GM23338 (cell line): ENCODE measurements at regions not wholly inside any gene's neighbourhood (a gene's known extent, or its start where the extent isn't known, plus 50 kb on each side); places are given as distances from the start of the nearest gene placed in this dataset.
"Not testable (repeated sequence)": the region's sequence is repeated elsewhere in the genome, so short reads cannot be mapped to it uniquely, and the experiment has no call there.

Source experiments
- ATAC-seq: fragments of 200-7000 bp; cut with Tn5 transposase; 3 replicates; pipeline ENCODE4 v1.9.1; 2020
- DNase-seq: peaks from one replicate; pipeline ENCODE4 v3.0.0-alpha.2; 2015; ENCODE audit warnings: low spot score
- H2AFZ ChIP-seq: fragments of 200-600 bp; sonication (generic); 2 replicates; pipeline ENCODE4 v1.8.0; 2016; ENCODE audit warnings: antibody characterized with exemption, mild to moderate bottlenecking, moderate library complexity
- H3F3A ChIP-seq: fragments of 200-600 bp; sonication (generic); replicated peaks from 2 replicates; pipeline ENCODE4 v1.8.0; 2017; ENCODE audit warnings: antibody characterized with exemption, mixed run types, low read depth
- H3K27ac ChIP-seq: fragments of 200-600 bp; sonication (generic); 2 replicates; pipeline ENCODE4 v1.6.1; 2016; ENCODE audit warnings: low read depth
- H3K27me3 ChIP-seq: fragments of 200-600 bp; sonication (generic); 2 replicates; pipeline ENCODE4 v1.8.0; 2016; ENCODE audit warnings: mild to moderate bottlenecking, mixed run types, moderate library complexity; ENCODE audit not compliant: insufficient read depth
- H3K36me3 ChIP-seq: fragments of 200-600 bp; sonication (generic); 2 replicates; pipeline ENCODE4 v1.8.0; 2016; ENCODE audit warnings: mild to moderate bottlenecking; ENCODE audit not compliant: insufficient read depth
- H3K4me1 ChIP-seq: fragments of 200-600 bp; sonication (generic); 2 replicates; pipeline ENCODE4 v1.8.0; 2016; ENCODE audit warnings: mild to moderate bottlenecking, moderate library complexity; ENCODE audit not compliant: insufficient read depth
- H3K4me2 ChIP-seq: fragments of 200-600 bp; sonication (generic); 2 replicates; pipeline ENCODE4 v1.7.1; 2017; ENCODE audit warnings: mixed run types
- H3K4me3 ChIP-seq: fragments of 200-600 bp; sonication (generic); 2 replicates; pipeline ENCODE4 v1.6.1; 2016; ENCODE audit warnings: mixed run types
- H3K79me2 ChIP-seq: fragments of 200-600 bp; sonication (generic); replicated peaks from 2 replicates; pipeline ENCODE4 v1.8.0; 2017; ENCODE audit warnings: mild to moderate bottlenecking; ENCODE audit not compliant: insufficient read depth
- H3K9me2 ChIP-seq: fragments of 200-600 bp; sonication (generic); 2 replicates; pipeline ENCODE4 v1.8.0; 2017; ENCODE audit not compliant: insufficient read depth
- H4K20me1 ChIP-seq: fragments of 200-600 bp; sonication (generic); replicated peaks from 2 replicates; pipeline ENCODE4 v1.8.0; 2017; ENCODE audit warnings: mild to moderate bottlenecking; ENCODE audit not compliant: insufficient read depth
- H3K27ac Mint-ChIP-seq: 2 replicates; pipeline ENCODE4 v1.8.0; 2020; ENCODE audit warnings: inconsistent platforms, mild to moderate bottlenecking, moderate library complexity, mixed read lengths
- H3K27me3 Mint-ChIP-seq: 3 replicates; pipeline ENCODE4 v1.8.0; 2022; ENCODE audit warnings: low read depth, mild to moderate bottlenecking, moderate library complexity, mixed read lengths, inconsistent platforms; ENCODE audit not compliant: insufficient read depth, poor library complexity
- H3K36me3 Mint-ChIP-seq: 3 replicates; pipeline ENCODE4 v1.8.0; 2021; ENCODE audit warnings: low read depth, mild to moderate bottlenecking, inconsistent platforms, moderate library complexity, mixed read lengths
- H3K4me1 Mint-ChIP-seq: 3 replicates; pipeline ENCODE4 v1.8.0; 2020; ENCODE audit warnings: mild to moderate bottlenecking, inconsistent platforms, mixed read lengths
- H3K4me3 Mint-ChIP-seq: 3 replicates; pipeline ENCODE4 v1.8.0; 2021; ENCODE audit warnings: moderate library complexity, mild to moderate bottlenecking, inconsistent platforms, mixed read lengths
- H3K9me3 Mint-ChIP-seq: 3 replicates; pipeline ENCODE4 v1.8.0; 2020; ENCODE audit warnings: moderate library complexity, mild to moderate bottlenecking, inconsistent platforms, mixed read lengths

GRCh38 chr17:16869531-16870252 is 102.2 kb downstream of the TNFRSF13B start:
- not testable (repeated sequence) for H4K20me1 ChIP-seq, H3K27me3 ChIP-seq, H3K79me2 ChIP-seq, ATAC-seq, H3K9me2 ChIP-seq, H3K4me2 ChIP-seq, H3K9me3 Mint-ChIP-seq, H3K4me1 Mint-ChIP-seq, H3K4me1 ChIP-seq, DNase-seq, H3K36me3 Mint-ChIP-seq, H3K27ac Mint-ChIP-seq, H2AFZ ChIP-seq, H3K4me3 Mint-ChIP-seq, H3K4me3 ChIP-seq, H3K27ac ChIP-seq, H3F3A ChIP-seq, H3K36me3 ChIP-seq
- peaks cover 16% of the 10 kb centered on the region for H3K27me3 Mint-ChIP-seq

- H3K27me3 ChIP-seq, H3K27ac Mint-ChIP-seq, H3K4me2 ChIP-seq, H3K4me1 ChIP-seq, H3F3A ChIP-seq, H3K27ac ChIP-seq, H2AFZ ChIP-seq, H3K79me2 ChIP-seq, H3K4me3 ChIP-seq, ATAC-seq, H3K36me3 Mint-ChIP-seq, H3K9me3 Mint-ChIP-seq, H3K36me3 ChIP-seq, H3K9me2 ChIP-seq, H3K4me1 Mint-ChIP-seq, DNase-seq, H4K20me1 ChIP-seq, H3K4me3 Mint-ChIP-seq: not testable (repeated sequence)
- peaks cover 14% of the 10 kb centered on the region for H3K27me3 Mint-ChIP-seq
Observed at GRCh38 chr17:16868616-16869015, 103.3 kb downstream of the TNFRSF13B start.

- H3K36me3 Mint-ChIP-seq, H3K9me3 Mint-ChIP-seq, H2AFZ ChIP-seq: not testable (repeated sequence)
Observed at GRCh38 chr17:16867545-16867944, 104.4 kb downstream of the TNFRSF13B start.

GRCh38 chr17:16866841-16867240 is 105.1 kb downstream of the TNFRSF13B start:
- not testable (repeated sequence) for ATAC-seq, DNase-seq, H3K4me3 Mint-ChIP-seq, H3K27me3 ChIP-seq, H3K4me2 ChIP-seq, H3K36me3 ChIP-seq, H3K79me2 ChIP-seq, H3K27me3 Mint-ChIP-seq, H3K27ac Mint-ChIP-seq, H3K36me3 Mint-ChIP-seq, H4K20me1 ChIP-seq, H3K4me3 ChIP-seq, H3F3A ChIP-seq, H2AFZ ChIP-seq, H3K4me1 ChIP-seq, H3K9me2 ChIP-seq, H3K27ac ChIP-seq, H3K4me1 Mint-ChIP-seq, H3K9me3 Mint-ChIP-seq

More at GRCh38 chr17:16867545-16867944, 104.4 kb downstream of the TNFRSF13B start:
- not testable (repeated sequence) for H3K27ac Mint-ChIP-seq, H3K79me2 ChIP-seq, H3K4me3 Mint-ChIP-seq, H3K27me3 ChIP-seq, H3K27ac ChIP-seq, DNase-seq, H3K4me3 ChIP-seq, H4K20me1 ChIP-seq, H3K4me1 Mint-ChIP-seq, H3K36me3 ChIP-seq, H3K4me1 ChIP-seq, H3K27me3 Mint-ChIP-seq, ATAC-seq, H3K9me2 ChIP-seq, H3K4me2 ChIP-seq, H3F3A ChIP-seq
